A673 (cell line): ENCODE measurements at regions not wholly inside any gene's neighbourhood (a gene's known extent, or its start where the extent isn't known, plus 50 kb on each side); places are given as distances from the start of the nearest gene placed in this dataset.

Experiments
- BruUV-seq: library from RNA; stranded (reverse); fragments of 400-500 nt; replicated peaks from 2 replicates; lab custom pipeline; 2021; lab: Mats Ljungman, UMichigan
- CTCF ChIA-PET: fragments of 300-600 bp; sonication (Branson Sonifier 250); formaldehyde crosslinking; loops from one replicate; lab custom pipeline; 2022; ENCODE audit warnings: antibody characterized with exemption; lab: Charles Lee
- POLR2A ChIA-PET: fragments of 300-600 bp; sonication (Branson Sonifier 250); formaldehyde crosslinking; loops from one replicate; lab custom pipeline; 2022; ENCODE audit warnings: antibody characterized with exemption; ENCODE audit not compliant: low non-redundant PET; lab: Charles Lee
- DNase-seq: peaks from one replicate; pipeline ENCODE4 v3.0.0-alpha.2; 2015; ENCODE audit warnings: low spot score
- H3K27ac ChIP-seq: fragments of 200-600 bp; sonication (generic); 2 replicates; pipeline ENCODE4 v1.5.1; 2016; ENCODE audit warnings: mixed run types, low read depth, mild to moderate bottlenecking, mixed read lengths, antibody characterized with exemption, low read length; ENCODE audit not compliant: poor library complexity, severe bottlenecking
- H3K27me3 ChIP-seq: fragments of 200-600 bp; sonication (generic); replicated peaks from 2 replicates; pipeline ENCODE4 v1.6.1; 2017; ENCODE audit warnings: mixed run types, low read depth, mild to moderate bottlenecking, mixed read lengths, antibody characterized with exemption, low read length; ENCODE audit not compliant: insufficient read depth, poor library complexity
- H3K36me3 ChIP-seq: fragments of 200-600 bp; sonication (generic); 2 replicates; pipeline ENCODE4 v1.6.1; 2016; ENCODE audit warnings: mixed run types, mild to moderate bottlenecking, mixed read lengths, antibody characterized with exemption, low read length; ENCODE audit not compliant: insufficient read depth, poor library complexity, severe bottlenecking
- H3K4me1 ChIP-seq: fragments of 200-600 bp; sonication (generic); 2 replicates; pipeline ENCODE4 v1.6.1; 2017; ENCODE audit warnings: mixed run types, mild to moderate bottlenecking, mixed read lengths, antibody characterized with exemption, low read length; ENCODE audit not compliant: insufficient read depth, poor library complexity, severe bottlenecking
- H3K4me3 ChIP-seq: fragments of 200-600 bp; sonication (generic); 2 replicates; pipeline ENCODE4 v1.5.1; 2016; ENCODE audit warnings: low read depth, mixed run types, mild to moderate bottlenecking, mixed read lengths, low read length; ENCODE audit not compliant: poor library complexity, severe bottlenecking
- H3K9me3 ChIP-seq: fragments of 200-600 bp; sonication (generic); 2 replicates; pipeline ENCODE4 v1.6.1; 2016; ENCODE audit warnings: mixed run types, low read depth, mild to moderate bottlenecking, mixed read lengths, antibody characterized with exemption, low read length; ENCODE audit not compliant: poor library complexity, severe bottlenecking
- CTCF ChIP-seq: fragments of 300-800, 200-600 bp; sonication (generic); conservative IDR thresholded peaks from 2 replicates; pipeline ENCODE4 v1.5.1; 2017; ENCODE audit warnings: low read depth, mild to moderate bottlenecking, antibody characterized with exemption, low read length, moderate library complexity, mixed read lengths
- EZH2 ChIP-seq: fragments of 200-600 bp; sonication (generic); IDR thresholded peaks from 2 replicates; pipeline ENCODE4 v1.6.1; 2017; ENCODE audit warnings: borderline replicate concordance, low read depth, mild to moderate bottlenecking, mixed read lengths, antibody characterized with exemption, low read length; ENCODE audit not compliant: poor library complexity, severe bottlenecking
- intact Hi-C: fragments of 100-400 bp; cut with micrococcal nuclease; formaldehyde crosslinking; loops from one replicate; pipeline ENCODE4 v1.10.0; 2022; ENCODE audit not compliant: unreplicated experiment

DNA sequence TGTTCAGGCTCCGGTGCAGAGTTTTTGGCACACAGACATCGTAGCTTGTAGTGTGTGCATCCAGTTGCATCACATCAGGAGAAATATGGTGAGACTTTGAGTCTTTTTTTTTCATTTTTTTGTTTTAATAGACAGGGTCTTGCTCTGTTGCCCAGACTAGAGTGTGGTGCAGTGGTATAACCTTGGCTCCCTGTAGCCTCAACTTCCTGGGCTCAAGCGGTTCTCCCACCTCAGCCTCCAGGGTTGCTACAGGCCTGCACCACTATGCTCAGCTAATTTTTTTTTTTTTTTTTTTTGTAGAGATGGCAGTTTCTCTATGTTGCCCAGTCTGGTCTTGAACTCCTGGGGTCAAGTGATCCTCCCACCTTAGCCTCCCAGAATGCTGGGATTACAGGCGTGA lies 51.1 kb upstream of the TEX264 start:
- ChIA-PET POLR2A (interaction anchor here (0.6 kb wide), 1 partner anchor 117 kb away, joined by 3 read pairs; no protein-coding TSS in a partner anchor), CTCF (no interaction called here)
- no TSS peak for BruUV-seq
- H3K9me3 ChIP-seq: no peaks in the 10 kb centered on the region
- intact Hi-C loops: no loop called here
- TF ChIP-seq CTCF: no peak
- no peak for TF ChIP-seq EZH2
- H3K27ac ChIP-seq: no peak overlapping the region
- DNase-seq: no peak
- H3K27me3 ChIP-seq: no peaks in the 10 kb centered on the region
- H3K4me3 ChIP-seq: no peak overlapping the region
- H3K4me1 ChIP-seq: no peaks in the 10 kb centered on the region
- H3K36me3 ChIP-seq: no peaks in the 10 kb centered on the region

DNA sequence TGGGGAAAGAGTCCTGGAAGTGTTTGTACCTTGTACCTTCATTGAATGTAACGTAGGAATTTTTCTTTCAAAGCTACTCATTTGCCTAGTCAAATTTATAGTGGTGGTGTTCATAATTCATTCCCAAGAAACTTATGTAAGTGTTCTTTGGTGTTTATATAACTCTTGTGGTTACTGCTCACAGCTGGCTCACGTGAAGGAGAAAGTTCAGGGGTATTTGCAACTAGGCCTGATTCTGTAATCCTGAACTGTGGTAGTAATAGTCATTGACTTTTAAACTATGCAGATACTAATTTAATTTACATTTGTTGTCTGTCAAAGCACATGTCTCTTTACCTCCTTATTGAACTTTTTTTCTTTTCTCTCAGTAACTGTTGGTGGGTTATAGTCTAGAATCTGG lies 50.5 kb upstream of the TEX264 start:
- no TSS peak for BruUV-seq
- intact Hi-C loops: no loop called here
- ChIA-PET POLR2A (no interaction called here), CTCF (no interaction called here)
- H3K4me1 ChIP-seq: no peaks in the 10 kb centered on the region
- no peaks in the 10 kb centered on the region for H3K36me3 ChIP-seq
- no peak for TF ChIP-seq EZH2
- TF ChIP-seq CTCF: no peak
- no peaks in the 10 kb centered on the region for H3K27me3 ChIP-seq
- H3K4me3 ChIP-seq: no peak overlapping the region
- H3K9me3 ChIP-seq: no peaks in the 10 kb centered on the region
- no peak overlapping the region for H3K27ac ChIP-seq
- DNase-seq: no peak

GRCh38 chr3:51621091-51621892 lies 49.8 kb upstream of the TEX264 start:
- H3K4me3 ChIP-seq: no peak overlapping the region
- ChIA-PET CTCF (no interaction called here), POLR2A (no interaction called here)
- DNase-seq: no peak
- H3K27me3 ChIP-seq: no peaks in the 10 kb centered on the region
- H3K27ac ChIP-seq: no peak overlapping the region
- BruUV-seq: no TSS peak
- intact Hi-C loops: no loop called here
- no peaks in the 10 kb centered on the region for H3K9me3 ChIP-seq
- no peaks in the 10 kb centered on the region for H3K4me1 ChIP-seq
- TF ChIP-seq CTCF (no peak), EZH2 (no peak)
- H3K36me3 ChIP-seq: no peaks in the 10 kb centered on the region
